Mucosa of rectum (tissue), 2 donors: ENCODE measurements at regions not wholly inside any gene's neighbourhood (a gene's known extent, or its start where the extent isn't known, plus 50 kb on each side); places are given as distances from the start of the nearest gene placed in this dataset.
"Not testable (repeated sequence)": the region's sequence is repeated elsewhere in the genome, so short reads cannot be mapped to it uniquely, and the experiment has no call there.

Experiments
- H3K27ac ChIP-seq, 2 donors: one replicate each; pipeline ENCODE4 v1.7.0; 2013; ENCODE audit warnings: inconsistent platforms in 2 of 2, low read depth in 2 of 2, low read length in 2 of 2
- H3K27me3 ChIP-seq, 2 donors: one replicate each; pipeline ENCODE4 v1.7.0; 2013; ENCODE audit warnings: low read length in 2 of 2; ENCODE audit not compliant: control insufficient read depth in 2 of 2, insufficient read depth in 2 of 2
- H3K36me3 ChIP-seq, 2 donors: one replicate each; pipeline ENCODE4 v1.7.0; 2013; ENCODE audit warnings: low read length in 2 of 2; ENCODE audit not compliant: control insufficient read depth in 2 of 2, insufficient read depth in 2 of 2
- H3K4me1 ChIP-seq, 2 donors: one replicate each; pipeline ENCODE4 v1.7.0; 2013; ENCODE audit warnings: low read length in 2 of 2, mild to moderate bottlenecking in 1 of 2; ENCODE audit not compliant: control insufficient read depth in 2 of 2, insufficient read depth in 2 of 2
- H3K4me3 ChIP-seq, 2 donors: one replicate each; pipeline ENCODE4 v1.7.0; 2013; ENCODE audit warnings: low read length in 2 of 2
- H3K9ac ChIP-seq, 2 donors: one replicate each; pipeline ENCODE4 v1.7.0; 2013; ENCODE audit warnings: low read length in 2 of 2, low read depth in 1 of 2, mild to moderate bottlenecking in 1 of 2
- H3K9me3 ChIP-seq, 2 donors: one replicate each; pipeline ENCODE4 v1.7.0; 2013; ENCODE audit warnings: low read length in 2 of 2; ENCODE audit not compliant: control insufficient read depth in 2 of 2
- donor health status: healthy.
- donor health status: Normal muscosa, but diverticular disease.

DNA sequence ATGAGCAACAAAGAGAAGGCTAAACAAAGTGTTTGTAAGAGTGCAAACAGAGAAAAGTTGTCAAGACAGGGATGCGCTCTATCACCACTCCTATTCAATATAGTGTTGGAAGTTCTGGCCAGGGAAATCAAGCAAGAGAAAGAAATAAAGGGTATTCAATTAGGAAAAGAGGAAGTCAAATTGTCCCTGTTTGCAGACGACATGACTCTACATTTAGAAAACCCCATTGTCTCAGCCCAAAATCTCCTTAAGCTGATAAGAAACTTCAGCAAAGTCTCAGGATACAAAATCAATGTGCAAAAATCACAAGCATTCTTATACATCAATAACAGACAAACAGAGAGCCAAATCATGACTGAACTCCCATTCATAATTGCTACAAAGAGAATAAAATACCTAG, 143.4 kb upstream of the POGK start:
- H3K9me3 ChIP-seq, H3K27ac ChIP-seq, H3K4me1 ChIP-seq, H3K36me3 ChIP-seq, H3K4me3 ChIP-seq, H3K27me3 ChIP-seq, H3K9ac ChIP-seq: not testable (repeated sequence)

- no peaks in the 10 kb centered on the region for H3K36me3 ChIP-seq
- H3K4me3 ChIP-seq, result no peak overlapping the region
- no peaks in the 10 kb centered on the region for H3K4me1 ChIP-seq
- no peaks in the 10 kb centered on the region for H3K9me3 ChIP-seq
- H3K27ac ChIP-seq, result no peak overlapping the region
- no peaks in the 10 kb centered on the region for H3K27me3 ChIP-seq
- no peak overlapping the region for H3K9ac ChIP-seq
Measured at GRCh38 chr1:166698771-166699170, 140.5 kb upstream of the POGK start.

GRCh38 chr1:166699613-166700012, 139.7 kb upstream of the POGK start:
- no peak overlapping the region for H3K27ac ChIP-seq
- no peaks in the 10 kb centered on the region for H3K9me3 ChIP-seq
- no peaks in the 10 kb centered on the region for H3K36me3 ChIP-seq
- no peaks in the 10 kb centered on the region for H3K27me3 ChIP-seq
- H3K9ac ChIP-seq, result no peak overlapping the region
- no peaks in the 10 kb centered on the region for H3K4me1 ChIP-seq
- no peak overlapping the region for H3K4me3 ChIP-seq

DNA sequence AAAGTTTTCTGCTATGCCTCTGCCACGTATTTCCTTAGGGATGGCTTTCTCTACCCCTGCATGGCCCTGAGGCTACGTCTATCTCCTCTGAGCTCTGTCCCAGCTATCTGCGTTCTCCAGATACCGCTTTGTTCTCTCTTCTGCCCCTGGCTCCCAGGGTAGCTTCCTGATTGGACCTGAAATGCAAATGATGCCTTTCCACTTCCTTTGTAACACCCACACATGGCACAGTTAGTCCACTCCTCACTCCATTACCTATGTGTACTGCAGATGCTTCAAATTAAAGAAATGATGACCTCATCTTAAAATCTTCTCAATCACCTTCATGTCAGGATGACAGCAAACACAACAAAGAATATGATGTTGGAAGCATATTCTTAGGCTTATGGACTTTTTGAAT, 138.6 kb upstream of the POGK start:
- Histone ChIP-seq H3K4me3 (no peak overlapping the region), H3K27me3 (no peaks in the 10 kb centered on the region), H3K9ac (no peak overlapping the region), H3K27ac (no peak overlapping the region), H3K9me3 (no peaks in the 10 kb centered on the region), H3K36me3 (no peaks in the 10 kb centered on the region), H3K4me1 (no peaks in the 10 kb centered on the region)

DNA sequence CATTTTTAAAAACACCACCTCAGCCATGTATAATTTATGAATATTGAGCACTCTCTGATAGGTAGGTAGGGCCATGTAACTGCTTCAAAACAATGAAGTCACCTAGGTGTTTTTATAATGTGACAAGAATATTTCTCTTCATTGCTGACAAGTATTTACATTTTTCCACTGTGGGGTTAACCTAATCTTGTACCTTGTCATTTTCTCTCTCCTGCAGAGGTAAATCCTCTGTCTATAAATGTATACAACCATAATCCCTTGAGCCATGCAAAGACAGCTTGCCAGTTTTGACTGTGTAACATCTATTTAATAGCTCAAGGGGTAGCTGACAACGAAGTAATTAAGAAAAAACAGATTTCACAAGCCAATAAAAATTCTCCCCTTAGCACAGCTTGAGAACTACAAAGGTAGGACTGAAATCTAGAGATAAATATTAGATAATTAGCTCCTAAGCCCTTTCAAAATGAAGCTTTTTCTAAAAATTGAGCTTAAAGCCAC, 137.6 kb upstream of the POGK start:
- no peaks in the 10 kb centered on the region for H3K36me3 ChIP-seq
- H3K4me3 ChIP-seq, result no peak overlapping the region
- H3K27me3 ChIP-seq, result no peaks in the 10 kb centered on the region
- H3K4me1 ChIP-seq, result no peaks in the 10 kb centered on the region
- no peaks in the 10 kb centered on the region for H3K9me3 ChIP-seq
- H3K9ac ChIP-seq, result no peak overlapping the region
- no peak overlapping the region for H3K27ac ChIP-seq

GRCh38 chr1:166703141-166703540, 136.1 kb upstream of the POGK start:
- no peak overlapping the region for H3K27ac ChIP-seq
- no peaks in the 10 kb centered on the region for H3K4me1 ChIP-seq
- H3K9me3 ChIP-seq, result no peaks in the 10 kb centered on the region
- H3K36me3 ChIP-seq, result no peaks in the 10 kb centered on the region
- H3K4me3 ChIP-seq, result no peak overlapping the region
- H3K27me3 ChIP-seq, result no peaks in the 10 kb centered on the region
- no peak overlapping the region for H3K9ac ChIP-seq

- Histone ChIP-seq H3K27me3 (no peaks in the 10 kb centered on the region), H3K36me3 (no peaks in the 10 kb centered on the region), H3K4me1 (no peaks in the 10 kb centered on the region), H3K27ac (no peak overlapping the region), H3K4me3 (no peak overlapping the region), H3K9ac (no peak overlapping the region), H3K9me3 (no peaks in the 10 kb centered on the region)
Measured at GRCh38 chr1:166703726-166704462, 135.4 kb upstream of the POGK start.

GRCh38 chr1:166705376-166706289, 133.6 kb upstream of the POGK start:
- H3K27me3 ChIP-seq, result no peaks in the 10 kb centered on the region
- no peaks in the 10 kb centered on the region for H3K9me3 ChIP-seq
- no peaks in the 10 kb centered on the region for H3K4me1 ChIP-seq
- no peaks in the 10 kb centered on the region for H3K36me3 ChIP-seq
- no peak overlapping the region for H3K4me3 ChIP-seq
- no peak overlapping the region for H3K9ac ChIP-seq
- no peak overlapping the region for H3K27ac ChIP-seq

- no peak overlapping the region for H3K4me3 ChIP-seq
- H3K36me3 ChIP-seq, result no peaks in the 10 kb centered on the region
- no peak overlapping the region for H3K27ac ChIP-seq
- H3K9ac ChIP-seq, result no peak overlapping the region
- H3K9me3 ChIP-seq, result peaks cover 5% of the 10 kb centered on the region in 2 donors
- no peaks in the 10 kb centered on the region for H3K27me3 ChIP-seq
- no peaks in the 10 kb centered on the region for H3K4me1 ChIP-seq
Measured at GRCh38 chr1:166716620-166717019, 122.7 kb upstream of the POGK start.

DNA sequence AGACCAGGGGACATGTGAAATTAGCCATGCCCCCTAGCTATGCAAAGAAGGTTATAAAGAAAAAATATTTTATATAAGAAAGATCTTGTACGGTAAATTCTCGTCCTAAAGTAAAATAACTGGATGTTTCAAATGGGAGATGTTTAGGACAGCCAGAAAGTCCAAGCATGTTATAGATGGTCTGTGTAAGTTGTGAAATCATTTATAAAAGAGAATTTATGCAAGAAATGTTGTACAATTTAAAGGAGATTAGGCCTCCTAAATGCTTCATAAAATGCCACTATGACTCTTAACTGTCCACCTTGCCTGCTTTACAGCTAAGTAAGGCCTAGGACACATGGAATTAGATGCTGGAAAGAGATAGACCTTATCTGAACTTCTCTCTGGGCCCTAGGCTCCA, 118.1 kb upstream of the POGK start:
- no peak overlapping the region for H3K9ac ChIP-seq
- H3K4me3 ChIP-seq, result no peak overlapping the region
- no peaks in the 10 kb centered on the region for H3K36me3 ChIP-seq
- H3K9me3 ChIP-seq, result peaks cover 5% of the 10 kb centered on the region in 2 donors
- H3K4me1 ChIP-seq, result no peaks in the 10 kb centered on the region
- no peak overlapping the region for H3K27ac ChIP-seq
- H3K27me3 ChIP-seq, result no peaks in the 10 kb centered on the region
